ENCODE measurements at regions not wholly inside any gene's neighbourhood (a gene's known extent, or its start where the extent isn't known, plus 50 kb on each side); places are given as distances from the start of the nearest gene placed in this dataset.
A peak's percentile ranks its signal among the peaks of the same experiment; 100 is the strongest.

DNA sequence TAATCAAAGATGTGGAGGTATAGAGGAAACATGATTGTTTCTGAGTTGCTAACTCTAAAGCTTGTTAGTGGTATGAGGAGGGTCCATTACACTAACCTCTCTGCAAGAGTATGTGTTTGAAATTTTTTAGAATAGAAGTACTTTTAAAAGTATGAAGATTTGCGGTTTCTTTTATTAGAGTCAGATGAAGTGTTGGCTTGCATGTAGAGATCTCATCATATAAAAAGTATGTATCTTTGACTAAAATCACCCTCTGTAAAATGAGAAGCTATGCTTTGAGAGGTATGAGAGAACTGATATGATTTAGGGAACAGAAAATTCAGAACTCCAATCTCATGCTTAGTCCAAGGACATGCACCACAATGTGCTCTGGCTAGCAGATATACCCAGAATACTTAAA is 140.4 kb upstream of the MBNL1 start:
- Histone ChIP-seq H3K9me2 (no peaks in the 10 kb centered on the region), H4K20me1 (ENCODE audit: insufficient read depth) (no peaks in the 10 kb centered on the region), H3K36me3 (replicated peaks in 1 of 2; ENCODE audit: control insufficient read depth in 1 of 2, insufficient read depth in 2 of 2, low read length in 1 of 2) (no peaks in the 10 kb centered on the region), H3K79me2 (ENCODE audit: insufficient read depth) (no peaks in the 10 kb centered on the region), H3K9me3 (no peaks in the 10 kb centered on the region), H3K4me2 (peak overlapping the region; percentile 21; the same call in 1 of the 2 replicates), H3K27ac (ENCODE audit: low read depth in 2 of 2, low read length in 1 of 2) (peak overlapping the region; percentile 56 to 64; a peak in 3 of 4 replicates), H3K4me3 (ENCODE audit: low read depth in 2 of 2, low read length in 1 of 2) (no peak overlapping the region), H3K9ac (no peak overlapping the region; the same call in 1 of the 2 replicates), H3F3A (replicated peaks; ENCODE audit: insufficient read depth) (peaks cover 10% of the 10 kb centered on the region), H3K4me1 (ENCODE audit: control insufficient read depth in 1 of 2, insufficient read depth in 2 of 2, low read depth in 1 of 2, low read length in 1 of 2) (no peaks in the 10 kb centered on the region; a peak in 1 of 4 replicates), H2AFZ (ENCODE audit: low read depth) (peak overlapping the region; percentile 12; the same call in 1 of the 2 replicates), H3K27me3 (ENCODE audit: insufficient read depth) (no peaks in the 10 kb centered on the region)
- ChIA-PET POLR2A (no interaction called here), CTCF (no interaction called here)
- 23% methylated on average over 1 of the region's 1 CpG for WGBS (ENCODE audit: low lambda C conversion rate)
- no peak for DNase-seq
- TF ChIP-seq, protein P1, sequence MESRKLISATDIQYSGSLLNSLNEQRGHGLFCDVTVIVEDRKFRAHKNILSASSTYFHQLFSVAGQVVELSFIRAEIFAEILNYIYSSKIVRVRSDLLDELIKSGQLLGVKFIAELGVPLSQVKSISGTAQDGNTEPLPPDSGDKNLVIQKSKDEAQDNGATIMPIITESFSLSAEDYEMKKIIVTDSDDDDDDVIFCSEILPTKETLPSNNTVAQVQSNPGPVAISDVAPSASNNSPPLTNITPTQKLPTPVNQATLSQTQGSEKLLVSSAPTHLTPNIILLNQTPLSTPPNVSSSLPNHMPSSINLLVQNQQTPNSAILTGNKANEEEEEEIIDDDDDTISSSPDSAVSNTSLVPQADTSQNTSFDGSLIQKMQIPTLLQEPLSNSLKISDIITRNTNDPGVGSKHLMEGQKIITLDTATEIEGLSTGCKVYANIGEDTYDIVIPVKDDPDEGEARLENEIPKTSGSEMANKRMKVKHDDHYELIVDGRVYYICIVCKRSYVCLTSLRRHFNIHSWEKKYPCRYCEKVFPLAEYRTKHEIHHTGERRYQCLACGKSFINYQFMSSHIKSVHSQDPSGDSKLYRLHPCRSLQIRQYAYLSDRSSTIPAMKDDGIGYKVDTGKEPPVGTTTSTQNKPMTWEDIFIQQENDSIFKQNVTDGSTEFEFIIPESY (IDR thresholded peaks at IDR 0.05; ENCODE audit: borderline replicate concordance, low read depth) = no peak
- TF ChIP-seq NFIC (IDR thresholded peaks at IDR 0.05; ENCODE audit: borderline replicate concordance) (peak; percentile 64; the same call in 1 of the 2 replicates), TEAD4 (IDR thresholded peaks at IDR 0.05; ENCODE audit: borderline replicate concordance, insufficient read depth) (peak; percentile 33; the same call in 1 of the 2 replicates), RXRA (IDR thresholded peaks at IDR 0.05; ENCODE audit: borderline replicate concordance, low read depth) (no peak; the same call in 1 of the 2 replicates), TCF12 (IDR thresholded peaks at IDR 0.05) (peak; percentile 75), EP300 (IDR thresholded peaks at IDR 0.05; ENCODE audit: borderline replicate concordance in 1 of 2, low read depth in 1 of 2, low read length in 1 of 2) (peak in 1 of 2 experiments; percentile 67; a peak in 1 of 4 replicates), FOXM1 (IDR thresholded peaks at IDR 0.05; ENCODE audit: low read depth) (peak; percentile 34; the same call in 1 of the 2 replicates), JUND (IDR thresholded peaks at IDR 0.05) (peak; percentile 16; the same call in 1 of the 2 replicates), POLR2AphosphoS5 (IDR thresholded peaks at IDR 0.05; ENCODE audit: low read depth, low read length) (no peak), FOSL2 (IDR thresholded peaks at IDR 0.05; ENCODE audit: borderline replicate concordance, low read depth) (0 out of 2 replicates have a peak, but pooled peaks have one; percentile 10), YY1 (IDR thresholded peaks at IDR 0.05; ENCODE audit: low read depth) (no peak)
- TF ChIP-seq, protein P2, sequence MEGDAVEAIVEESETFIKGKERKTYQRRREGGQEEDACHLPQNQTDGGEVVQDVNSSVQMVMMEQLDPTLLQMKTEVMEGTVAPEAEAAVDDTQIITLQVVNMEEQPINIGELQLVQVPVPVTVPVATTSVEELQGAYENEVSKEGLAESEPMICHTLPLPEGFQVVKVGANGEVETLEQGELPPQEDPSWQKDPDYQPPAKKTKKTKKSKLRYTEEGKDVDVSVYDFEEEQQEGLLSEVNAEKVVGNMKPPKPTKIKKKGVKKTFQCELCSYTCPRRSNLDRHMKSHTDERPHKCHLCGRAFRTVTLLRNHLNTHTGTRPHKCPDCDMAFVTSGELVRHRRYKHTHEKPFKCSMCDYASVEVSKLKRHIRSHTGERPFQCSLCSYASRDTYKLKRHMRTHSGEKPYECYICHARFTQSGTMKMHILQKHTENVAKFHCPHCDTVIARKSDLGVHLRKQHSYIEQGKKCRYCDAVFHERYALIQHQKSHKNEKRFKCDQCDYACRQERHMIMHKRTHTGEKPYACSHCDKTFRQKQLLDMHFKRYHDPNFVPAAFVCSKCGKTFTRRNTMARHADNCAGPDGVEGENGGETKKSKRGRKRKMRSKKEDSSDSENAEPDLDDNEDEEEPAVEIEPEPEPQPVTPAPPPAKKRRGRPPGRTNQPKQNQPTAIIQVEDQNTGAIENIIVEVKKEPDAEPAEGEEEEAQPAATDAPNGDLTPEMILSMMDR (IDR thresholded peaks at IDR 0.05) = no peak
- TF ChIP-seq, protein P3, sequence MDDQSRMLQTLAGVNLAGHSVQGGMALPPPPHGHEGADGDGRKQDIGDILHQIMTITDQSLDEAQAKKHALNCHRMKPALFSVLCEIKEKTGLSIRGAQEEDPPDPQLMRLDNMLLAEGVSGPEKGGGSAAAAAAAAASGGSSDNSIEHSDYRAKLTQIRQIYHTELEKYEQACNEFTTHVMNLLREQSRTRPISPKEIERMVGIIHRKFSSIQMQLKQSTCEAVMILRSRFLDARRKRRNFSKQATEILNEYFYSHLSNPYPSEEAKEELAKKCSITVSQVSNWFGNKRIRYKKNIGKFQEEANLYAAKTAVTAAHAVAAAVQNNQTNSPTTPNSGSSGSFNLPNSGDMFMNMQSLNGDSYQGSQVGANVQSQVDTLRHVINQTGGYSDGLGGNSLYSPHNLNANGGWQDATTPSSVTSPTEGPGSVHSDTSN (IDR thresholded peaks at IDR 0.05) = peak; percentile 46

DNA sequence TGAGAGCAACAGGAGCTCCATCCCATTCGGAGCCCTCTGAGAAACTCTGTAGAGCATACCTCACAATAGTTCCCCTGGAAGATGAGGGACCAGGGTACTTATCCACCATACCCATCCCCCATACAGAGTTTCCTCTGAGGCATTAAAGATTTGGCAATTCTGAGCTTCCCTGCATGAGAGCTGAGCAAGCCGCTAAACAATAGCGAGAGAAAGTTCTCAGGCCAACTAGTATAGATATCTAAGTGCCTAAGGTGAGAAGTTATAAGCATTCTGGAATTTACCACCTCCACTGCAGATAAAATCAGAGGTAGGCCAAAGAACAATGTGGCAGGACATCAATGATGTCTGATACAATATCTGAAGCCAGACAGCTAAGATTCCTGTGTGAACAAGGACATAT is 129.1 kb upstream of the MBNL1 start:
- DNase-seq = no peak
- H3K9ac ChIP-seq = no peak overlapping the region
- H3K27ac ChIP-seq (ENCODE audit: low read depth in 2 of 2, low read length in 1 of 2) = no peak overlapping the region
- CTCF ChIA-PET = interaction anchor here (1.4 kb wide), 1 partner anchor 304 kb away, joined by 3 read pairs; no protein-coding TSS in a partner anchor
- POLR2A ChIA-PET = no interaction called here
- H3K27me3 ChIP-seq (ENCODE audit: insufficient read depth) = no peaks in the 10 kb centered on the region
- H3F3A ChIP-seq (replicated peaks; ENCODE audit: insufficient read depth) = no peaks in the 10 kb centered on the region
- no peaks in the 10 kb centered on the region for H4K20me1 ChIP-seq (ENCODE audit: insufficient read depth)
- no peak overlapping the region for H3K4me3 ChIP-seq (ENCODE audit: low read depth in 2 of 2, low read length in 1 of 2)
- WGBS (ENCODE audit: low lambda C conversion rate) = 73% methylated on average over 3 of the region's 3 CpGs
- H3K36me3 ChIP-seq (replicated peaks in 1 of 2; ENCODE audit: control insufficient read depth in 1 of 2, insufficient read depth in 2 of 2, low read length in 1 of 2) = no peaks in the 10 kb centered on the region
- H3K9me2 ChIP-seq = no peaks in the 10 kb centered on the region
- H2AFZ ChIP-seq (ENCODE audit: low read depth) = no peak overlapping the region
- no peaks in the 10 kb centered on the region for H3K79me2 ChIP-seq (ENCODE audit: insufficient read depth)
- no peaks in the 10 kb centered on the region for H3K4me1 ChIP-seq (ENCODE audit: control insufficient read depth in 1 of 2, insufficient read depth in 2 of 2, low read depth in 1 of 2, low read length in 1 of 2)
- no peaks in the 10 kb centered on the region for H3K9me3 ChIP-seq
- no peak overlapping the region for H3K4me2 ChIP-seq
- TF ChIP-seq JUND (IDR thresholded peaks at IDR 0.05) (no peak), EP300 (IDR thresholded peaks at IDR 0.05; ENCODE audit: borderline replicate concordance in 1 of 2, low read depth in 1 of 2, low read length in 1 of 2) (no peak), GABPA (IDR thresholded peaks at IDR 0.05; ENCODE audit: low read depth) (no peak), SIN3A (IDR thresholded peaks at IDR 0.05; ENCODE audit: borderline replicate concordance, low read depth, low read length) (no peak), POLR2AphosphoS5 (IDR thresholded peaks at IDR 0.05; ENCODE audit: low read depth, low read length) (no peak), GATA2 (CRISPR knock-in tag; IDR thresholded peaks at IDR 0.05) (no peak), TCF12 (IDR thresholded peaks at IDR 0.05) (no peak)
- TF ChIP-seq, protein P4, sequence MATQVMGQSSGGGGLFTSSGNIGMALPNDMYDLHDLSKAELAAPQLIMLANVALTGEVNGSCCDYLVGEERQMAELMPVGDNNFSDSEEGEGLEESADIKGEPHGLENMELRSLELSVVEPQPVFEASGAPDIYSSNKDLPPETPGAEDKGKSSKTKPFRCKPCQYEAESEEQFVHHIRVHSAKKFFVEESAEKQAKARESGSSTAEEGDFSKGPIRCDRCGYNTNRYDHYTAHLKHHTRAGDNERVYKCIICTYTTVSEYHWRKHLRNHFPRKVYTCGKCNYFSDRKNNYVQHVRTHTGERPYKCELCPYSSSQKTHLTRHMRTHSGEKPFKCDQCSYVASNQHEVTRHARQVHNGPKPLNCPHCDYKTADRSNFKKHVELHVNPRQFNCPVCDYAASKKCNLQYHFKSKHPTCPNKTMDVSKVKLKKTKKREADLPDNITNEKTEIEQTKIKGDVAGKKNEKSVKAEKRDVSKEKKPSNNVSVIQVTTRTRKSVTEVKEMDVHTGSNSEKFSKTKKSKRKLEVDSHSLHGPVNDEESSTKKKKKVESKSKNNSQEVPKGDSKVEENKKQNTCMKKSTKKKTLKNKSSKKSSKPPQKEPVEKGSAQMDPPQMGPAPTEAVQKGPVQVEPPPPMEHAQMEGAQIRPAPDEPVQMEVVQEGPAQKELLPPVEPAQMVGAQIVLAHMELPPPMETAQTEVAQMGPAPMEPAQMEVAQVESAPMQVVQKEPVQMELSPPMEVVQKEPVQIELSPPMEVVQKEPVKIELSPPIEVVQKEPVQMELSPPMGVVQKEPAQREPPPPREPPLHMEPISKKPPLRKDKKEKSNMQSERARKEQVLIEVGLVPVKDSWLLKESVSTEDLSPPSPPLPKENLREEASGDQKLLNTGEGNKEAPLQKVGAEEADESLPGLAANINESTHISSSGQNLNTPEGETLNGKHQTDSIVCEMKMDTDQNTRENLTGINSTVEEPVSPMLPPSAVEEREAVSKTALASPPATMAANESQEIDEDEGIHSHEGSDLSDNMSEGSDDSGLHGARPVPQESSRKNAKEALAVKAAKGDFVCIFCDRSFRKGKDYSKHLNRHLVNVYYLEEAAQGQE (IDR thresholded peaks at IDR 0.05; ENCODE audit: low read depth, low read length) = no peak
